ENCODE measurements at regions not wholly inside any gene's neighbourhood (a gene's known extent, or its start where the extent isn't known, plus 50 kb on each side); places are given as distances from the start of the nearest gene placed in this dataset.

DNA sequence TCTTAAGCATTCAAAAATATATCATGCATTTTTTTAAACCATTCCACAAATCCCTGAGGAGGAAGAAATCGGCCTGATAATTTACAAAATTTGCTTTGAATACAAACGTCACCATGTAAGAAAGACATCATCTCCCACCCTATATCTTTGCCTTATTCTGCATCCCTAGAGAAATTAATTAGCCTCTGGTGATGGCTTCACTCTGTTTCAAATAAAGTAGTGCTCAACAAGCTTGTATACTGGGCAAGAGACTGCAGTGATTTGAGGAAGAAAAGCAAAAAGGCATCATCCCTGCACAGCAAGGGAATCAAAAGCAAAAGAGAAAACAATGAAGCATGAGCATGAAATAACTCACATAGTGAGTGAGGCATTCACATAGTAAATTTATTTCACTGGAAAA, 375.5 kb downstream of the CDH7 start:
- H3K27me3 ChIP-seq (ENCODE audit: low read depth), result no peaks in the 10 kb centered on the region
- ATAC-seq, result no peak
- no peak overlapping the region for H3K4me3 ChIP-seq
- intact Hi-C loops (cut with DNase I), result no loop called here
- no peaks in the 10 kb centered on the region for H3K9me3 ChIP-seq
- no peaks in the 10 kb centered on the region for H3K4me1 ChIP-seq
- no peaks in the 10 kb centered on the region for H3K36me3 ChIP-seq
- no peak overlapping the region for H3K27ac ChIP-seq
- TF ChIP-seq, protein P1, sequence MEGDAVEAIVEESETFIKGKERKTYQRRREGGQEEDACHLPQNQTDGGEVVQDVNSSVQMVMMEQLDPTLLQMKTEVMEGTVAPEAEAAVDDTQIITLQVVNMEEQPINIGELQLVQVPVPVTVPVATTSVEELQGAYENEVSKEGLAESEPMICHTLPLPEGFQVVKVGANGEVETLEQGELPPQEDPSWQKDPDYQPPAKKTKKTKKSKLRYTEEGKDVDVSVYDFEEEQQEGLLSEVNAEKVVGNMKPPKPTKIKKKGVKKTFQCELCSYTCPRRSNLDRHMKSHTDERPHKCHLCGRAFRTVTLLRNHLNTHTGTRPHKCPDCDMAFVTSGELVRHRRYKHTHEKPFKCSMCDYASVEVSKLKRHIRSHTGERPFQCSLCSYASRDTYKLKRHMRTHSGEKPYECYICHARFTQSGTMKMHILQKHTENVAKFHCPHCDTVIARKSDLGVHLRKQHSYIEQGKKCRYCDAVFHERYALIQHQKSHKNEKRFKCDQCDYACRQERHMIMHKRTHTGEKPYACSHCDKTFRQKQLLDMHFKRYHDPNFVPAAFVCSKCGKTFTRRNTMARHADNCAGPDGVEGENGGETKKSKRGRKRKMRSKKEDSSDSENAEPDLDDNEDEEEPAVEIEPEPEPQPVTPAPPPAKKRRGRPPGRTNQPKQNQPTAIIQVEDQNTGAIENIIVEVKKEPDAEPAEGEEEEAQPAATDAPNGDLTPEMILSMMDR (IDR thresholded peaks at IDR 0.05), result no peak
- DNase-seq, result no peak

- intact Hi-C loops (cut with DNase I), result no loop called here
- Histone ChIP-seq H3K4me3 (no peak overlapping the region), H3K27me3 (ENCODE audit: low read depth) (no peaks in the 10 kb centered on the region), H3K4me1 (no peaks in the 10 kb centered on the region), H3K27ac (no peak overlapping the region), H3K36me3 (no peaks in the 10 kb centered on the region), H3K9me3 (no peaks in the 10 kb centered on the region)
- ATAC-seq (no peak), DNase-seq (no peak)
- TF ChIP-seq, protein P1 (IDR thresholded peaks at IDR 0.05), result no peak
These were observed 373.6 kb downstream of the CDH7 start for GRCh38 chr18:66124394-66124793.

DNA sequence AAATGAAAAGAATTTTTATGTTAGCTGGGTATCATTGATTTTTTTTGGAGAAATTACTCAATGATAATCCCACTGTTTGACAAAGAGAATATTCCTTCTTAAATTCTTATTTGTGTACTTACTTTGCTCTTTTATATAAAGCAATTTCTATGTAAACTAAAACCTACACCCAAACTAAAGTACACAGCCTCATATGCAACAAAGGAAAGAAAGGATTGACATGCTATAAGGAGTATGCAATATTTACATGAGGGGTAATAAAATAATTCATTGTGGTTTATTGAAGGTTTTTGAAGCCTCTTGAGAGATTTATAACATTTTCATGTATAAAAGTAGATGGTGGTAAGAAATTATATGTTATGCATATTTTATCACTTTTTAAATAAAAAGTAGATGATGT, 368.5 kb downstream of the CDH7 start:
- Histone ChIP-seq H3K27ac (no peak overlapping the region), H3K4me3 (no peak overlapping the region), H3K4me1 (no peaks in the 10 kb centered on the region), H3K9me3 (no peaks in the 10 kb centered on the region), H3K36me3 (no peaks in the 10 kb centered on the region), H3K27me3 (ENCODE audit: low read depth) (no peaks in the 10 kb centered on the region)
- DNase-seq, result no peak
- no peak for ATAC-seq
- intact Hi-C loops (cut with DNase I), result no loop called here
- TF ChIP-seq, protein P1 (IDR thresholded peaks at IDR 0.05), result no peak

DNA sequence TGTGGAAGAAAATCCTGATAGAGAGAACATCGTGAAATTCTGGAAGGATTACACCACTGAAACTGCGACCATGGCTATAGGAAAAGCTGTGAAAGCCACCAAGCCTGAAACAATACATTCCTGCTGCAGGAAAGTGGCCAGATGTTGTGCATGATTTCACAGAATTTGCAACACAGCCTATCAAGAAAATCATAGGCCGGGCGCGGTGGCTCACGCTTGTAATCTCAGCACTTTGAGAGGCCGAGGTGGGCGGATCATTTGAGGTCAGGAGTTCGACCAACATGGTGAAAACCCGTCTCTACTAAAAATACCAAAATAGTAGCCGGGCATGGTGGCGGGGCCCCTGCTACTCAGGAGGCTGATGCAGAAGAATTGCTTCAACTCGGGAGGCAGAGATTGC, 360.2 kb downstream of the CDH7 start:
- DNase-seq (no peak), ATAC-seq (no peak)
- Histone ChIP-seq H3K4me1 (no peaks in the 10 kb centered on the region), H3K27ac (no peak overlapping the region), H3K4me3 (no peak overlapping the region), H3K9me3 (no peaks in the 10 kb centered on the region), H3K36me3 (no peaks in the 10 kb centered on the region), H3K27me3 (ENCODE audit: low read depth) (no peaks in the 10 kb centered on the region)
- TF ChIP-seq, protein P1 (IDR thresholded peaks at IDR 0.05), result no peak
- intact Hi-C loops (cut with DNase I), result no loop called here

GRCh38 chr18:66110607-66111006, 359.8 kb downstream of the CDH7 start:
- Histone ChIP-seq H3K4me3 (no peak overlapping the region), H3K4me1 (no peaks in the 10 kb centered on the region), H3K36me3 (no peaks in the 10 kb centered on the region), H3K27ac (no peak overlapping the region), H3K9me3 (no peaks in the 10 kb centered on the region), H3K27me3 (ENCODE audit: low read depth) (no peaks in the 10 kb centered on the region)
- no peak for ATAC-seq
- intact Hi-C loops (cut with DNase I), result no loop called here
- DNase-seq, result no peak
- TF ChIP-seq, protein P1 (IDR thresholded peaks at IDR 0.05), result no peak

GRCh38 chr18:66109981-66110380, 359.2 kb downstream of the CDH7 start:
- H3K9me3 ChIP-seq, result no peaks in the 10 kb centered on the region
- DNase-seq (no peak), ATAC-seq (no peak)
- no peaks in the 10 kb centered on the region for H3K4me1 ChIP-seq
- intact Hi-C loops (cut with DNase I), result no loop called here
- no peaks in the 10 kb centered on the region for H3K27me3 ChIP-seq (ENCODE audit: low read depth)
- H3K36me3 ChIP-seq, result no peaks in the 10 kb centered on the region
- no peak overlapping the region for H3K4me3 ChIP-seq
- TF ChIP-seq, protein P1 (IDR thresholded peaks at IDR 0.05), result no peak
- no peak overlapping the region for H3K27ac ChIP-seq
